Lower leg skin (tissue), 4 donors: ENCODE measurements at regions not wholly inside any gene's neighbourhood (a gene's known extent, or its start where the extent isn't known, plus 50 kb on each side); places are given as distances from the start of the nearest gene placed in this dataset.
A peak's percentile ranks its signal among the peaks of the same experiment; 100 is the strongest.

ENCODE experiments used
- DNase-seq, 2 donors: peaks; one replicate each; pipeline ENCODE4 v3.0.0-alpha.2; 2019; ENCODE audit warnings: low spot score in 2 of 2
- H3K4me3 ChIP-seq: fragments of 200-600 bp; sonication (generic); 2 replicates; pipeline ENCODE4 v1.5.1; 2017; ENCODE audit warnings: mild to moderate bottlenecking, low read depth; ENCODE audit not compliant: poor library complexity, severe bottlenecking
- CTCF ChIP-seq, 3 donors: fragments of 450-650 bp; IDR thresholded peaks; one replicate each; pipeline ENCODE4 v1.5.1; 2016; ENCODE audit warnings: antibody characterized with exemption in 3 of 3, mild to moderate bottlenecking in 3 of 3, moderate library complexity in 2 of 3
- POLR2A ChIP-seq, 2 donors: fragments of 450-650 bp; IDR thresholded peaks; one replicate each; pipeline ENCODE4 v1.6.1; 2016 to 2017; ENCODE audit warnings: antibody characterized with exemption in 2 of 2, mild to moderate bottlenecking in 1 of 2, moderate library complexity in 1 of 2
- WGBS, 2 donors: methylation state at CpG; one replicate each; pipeline ENCODE4 v1.1.5; 2018; 5-methylcytosine and 5-hydroxymethylcytosine counted together
- intact Hi-C: fragments of 100-400 bp; cut with DNase I; formaldehyde crosslinking; loops from one replicate; pipeline ENCODE4 v1.15.0; 2023; ENCODE audit warnings: low total_unique reads

GRCh38 chr2:172231508-172231907, 128.8 kb upstream of the DLX2 start:
- 58 to 61% methylated on average over 3 of the region's 3 CpGs for WGBS, 2 donors
- H3K4me3 ChIP-seq: no peak overlapping the region
- intact Hi-C loops: no loop called here
- DNase-seq: peak in 1 of 2 donors; percentile 76
- TF ChIP-seq CTCF (IDR thresholded peaks at IDR 0.05) (no peak), POLR2A (IDR thresholded peaks at IDR 0.05) (no peak)

- TF ChIP-seq CTCF (IDR thresholded peaks at IDR 0.05): no peak
- WGBS, 2 donors: 87 to 90% methylated on average over 9 of the region's 9 CpGs
- H3K4me3 ChIP-seq: no peak overlapping the region
- intact Hi-C loops: no loop called here
- no peak for DNase-seq
Observed at GRCh38 chr2:172232708-172233396, 130.2 kb upstream of the DLX2 start.

GRCh38 chr2:172233987-172234715, 131.5 kb upstream of the DLX2 start:
- H3K4me3 ChIP-seq: peak overlapping the region; percentile 2
- DNase-seq: no peak
- intact Hi-C loops: no loop called here
- TF ChIP-seq CTCF (IDR thresholded peaks at IDR 0.05) (no peak), POLR2A (IDR thresholded peaks at IDR 0.05) (no peak)
- WGBS, 2 donors: 68 to 72% methylated on average over 9 of the region's 9 CpGs

- WGBS, 2 donors: 5 to 8% methylated on average over 62 to 63 of the region's 65 CpGs
- TF ChIP-seq CTCF (IDR thresholded peaks at IDR 0.05) (no peak), POLR2A (IDR thresholded peaks at IDR 0.05) (no peak)
- intact Hi-C loops: no loop called here
Observed at GRCh38 chr2:172234716-172235691, 132.3 kb upstream of the DLX2 start.

GRCh38 chr2:172239944-172240590, 137.4 kb upstream of the DLX2 start:
- intact Hi-C loops: no loop called here
- H3K4me3 ChIP-seq: no peak overlapping the region
- no peak for DNase-seq
- WGBS, 2 donors: 76 to 88% methylated on average over 8 of the region's 8 CpGs
- TF ChIP-seq CTCF (IDR thresholded peaks at IDR 0.05): no peak
- TF ChIP-seq POLR2A (IDR thresholded peaks at IDR 0.05): no peak

More at GRCh38 chr2:172234716-172235691, 132.3 kb upstream of the DLX2 start:
- peak overlapping the region; percentile 2 for H3K4me3 ChIP-seq
- no peak for DNase-seq
